HG02623 (cell line): ENCODE measurements at regions not wholly inside any gene's neighbourhood (a gene's known extent, or its start where the extent isn't known, plus 50 kb on each side); places are given as distances from the start of the nearest gene placed in this dataset.
A peak's percentile ranks its signal among the peaks of the same experiment; 100 is the strongest.
"Not testable (repeated sequence)": the region's sequence is repeated elsewhere in the genome, so short reads cannot be mapped to it uniquely, and the experiment has no call there.

Experiments used
- ATAC-seq: cut with Tn5 transposase; IDR thresholded peaks from one replicate; pipeline ENCODE4 v1.9.1; 2021; ENCODE audit warnings: moderate library complexity; ENCODE audit not compliant: unreplicated experiment

- ATAC-seq: no peak
Measured at GRCh38 chr2:189231719-189232323, 52.3 kb upstream of the COL5A2 start.

GRCh38 chr2:189232759-189233406 lies 53.3 kb upstream of the COL5A2 start:
- peak; percentile 71 for ATAC-seq

GRCh38 chr2:189233527-189233926 lies 54.0 kb upstream of the COL5A2 start:
- ATAC-seq: no peak

- no peak for ATAC-seq
Measured at GRCh38 chr2:189234991-189235390, 55.4 kb upstream of the COL5A2 start.

- ATAC-seq: no peak
Measured at GRCh38 chr2:189236066-189236465, 56.5 kb upstream of the COL5A2 start.

- no peak for ATAC-seq
Measured at GRCh38 chr2:189238903-189239302, 59.3 kb upstream of the COL5A2 start.

- not testable (repeated sequence) for ATAC-seq
Measured at GRCh38 chr2:189243843-189244242, 64.3 kb upstream of the COL5A2 start.

GRCh38 chr2:189247276-189247675 lies 67.7 kb upstream of the COL5A2 start:
- no peak for ATAC-seq

GRCh38 chr2:189248141-189248540 lies 68.6 kb upstream of the COL5A2 start:
- ATAC-seq: no peak

- no peak for ATAC-seq
Measured at GRCh38 chr2:189249171-189249570, 69.6 kb upstream of the COL5A2 start.

- ATAC-seq: no peak
Measured at GRCh38 chr2:189249901-189250300, 70.3 kb upstream of the COL5A2 start.

GRCh38 chr2:189252991-189253675 lies 73.6 kb upstream of the COL5A2 start:
- ATAC-seq: no peak

- no peak for ATAC-seq
Measured at GRCh38 chr2:189253836-189254235, 74.3 kb upstream of the COL5A2 start.

- no peak for ATAC-seq
Measured at GRCh38 chr2:189254268-189254883, 74.8 kb upstream of the COL5A2 start.

GRCh38 chr2:189255711-189256110 lies 76.2 kb upstream of the COL5A2 start:
- ATAC-seq: no peak

- no peak for ATAC-seq
Measured at GRCh38 chr2:189258616-189259365, 79.2 kb upstream of the COL5A2 start.

GRCh38 chr2:189260361-189260814 lies 80.8 kb upstream of the COL5A2 start:
- ATAC-seq: no peak

- no peak for ATAC-seq
Measured at GRCh38 chr2:189261431-189261841, 81.9 kb upstream of the COL5A2 start.

GRCh38 chr2:189261916-189262315 lies 82.4 kb upstream of the COL5A2 start:
- no peak for ATAC-seq

- ATAC-seq: no peak
Measured at GRCh38 chr2:189265696-189266320, 86.2 kb upstream of the COL5A2 start.

GRCh38 chr2:189267491-189267890 lies 87.9 kb upstream of the COL5A2 start:
- ATAC-seq: no peak
